Breast epithelium (tissue), 4 donors: ENCODE measurements at regions not wholly inside any gene's neighbourhood (a gene's known extent, or its start where the extent isn't known, plus 50 kb on each side); places are given as distances from the start of the nearest gene placed in this dataset.
"Not testable (repeated sequence)": the region's sequence is repeated elsewhere in the genome, so short reads cannot be mapped to it uniquely, and the experiment has no call there.

Source experiments
- DNase-seq, 2 donors: peaks; one replicate each; pipeline ENCODE4 v3.0.0-alpha.2; 2019; ENCODE audit warnings: low spot score in 2 of 2
- H3K27ac ChIP-seq, 2 donors: fragments of 200-600 bp; sonication (generic) in 1 of 2; one replicate each; pipeline ENCODE4 v1.5.1; 2016 to 2019; ENCODE audit warnings: mild to moderate bottlenecking in 1 of 2
- H3K27me3 ChIP-seq, 2 donors: fragments of 200-600 bp; sonication (generic) in 1 of 2; one replicate each; pipeline versions ENCODE4 v1.5.1 to v1.6.0; 2017 to 2019; ENCODE audit warnings: control low read depth in 1 of 2, mild to moderate bottlenecking in 1 of 2
- H3K36me3 ChIP-seq: fragments of 200-600 bp; one replicate; pipeline ENCODE4 v1.5.1; 2019
- H3K4me1 ChIP-seq, 2 donors: fragments of 200-600 bp; sonication (generic); one replicate each; pipeline ENCODE4 v1.5.1; 2016 to 2019; ENCODE audit warnings: control low read depth in 1 of 2
- H3K4me3 ChIP-seq, 3 donors: fragments of 200-600 bp; sonication (generic); 1 replicate in 2 of 3; 2 replicates in 1 of 3; pipeline ENCODE4 v1.5.1; 2016 to 2019; ENCODE audit warnings: mild to moderate bottlenecking in 3 of 3, moderate library complexity in 2 of 3
- H3K9me3 ChIP-seq, 2 donors: fragments of 200-600 bp; sonication (generic) in 1 of 2; one replicate each; pipeline ENCODE4 v1.5.1; 2016 to 2019; ENCODE audit warnings: control low read depth in 1 of 2
- POLR2A ChIP-seq: fragments of 450-650 bp; IDR thresholded peaks from one replicate; pipeline ENCODE4 v1.6.1; 2016; ENCODE audit warnings: antibody characterized with exemption, mild to moderate bottlenecking, moderate library complexity
- POLR2AphosphoS5 ChIP-seq, 3 donors: sonication (generic); formaldehyde crosslinking; IDR thresholded peaks; one replicate each; pipeline ENCODE4 v1.6.1; 2017; ENCODE audit warnings: antibody characterized with exemption in 3 of 3
- intact Hi-C: fragments of 100-400 bp; cut with DNase I; formaldehyde crosslinking; loops from one replicate; pipeline ENCODE4 v1.15.1; 2023; ENCODE audit warnings: low total_unique reads
- TF ChIP-seq, protein P1 (sequence below), 3 donors: fragments of 450-650 bp; IDR thresholded peaks; one replicate each; pipeline ENCODE4 v1.5.1; 2016 to 2017; ENCODE audit warnings: antibody characterized with exemption in 3 of 3, mild to moderate bottlenecking in 3 of 3, moderate library complexity in 3 of 3

DNA sequence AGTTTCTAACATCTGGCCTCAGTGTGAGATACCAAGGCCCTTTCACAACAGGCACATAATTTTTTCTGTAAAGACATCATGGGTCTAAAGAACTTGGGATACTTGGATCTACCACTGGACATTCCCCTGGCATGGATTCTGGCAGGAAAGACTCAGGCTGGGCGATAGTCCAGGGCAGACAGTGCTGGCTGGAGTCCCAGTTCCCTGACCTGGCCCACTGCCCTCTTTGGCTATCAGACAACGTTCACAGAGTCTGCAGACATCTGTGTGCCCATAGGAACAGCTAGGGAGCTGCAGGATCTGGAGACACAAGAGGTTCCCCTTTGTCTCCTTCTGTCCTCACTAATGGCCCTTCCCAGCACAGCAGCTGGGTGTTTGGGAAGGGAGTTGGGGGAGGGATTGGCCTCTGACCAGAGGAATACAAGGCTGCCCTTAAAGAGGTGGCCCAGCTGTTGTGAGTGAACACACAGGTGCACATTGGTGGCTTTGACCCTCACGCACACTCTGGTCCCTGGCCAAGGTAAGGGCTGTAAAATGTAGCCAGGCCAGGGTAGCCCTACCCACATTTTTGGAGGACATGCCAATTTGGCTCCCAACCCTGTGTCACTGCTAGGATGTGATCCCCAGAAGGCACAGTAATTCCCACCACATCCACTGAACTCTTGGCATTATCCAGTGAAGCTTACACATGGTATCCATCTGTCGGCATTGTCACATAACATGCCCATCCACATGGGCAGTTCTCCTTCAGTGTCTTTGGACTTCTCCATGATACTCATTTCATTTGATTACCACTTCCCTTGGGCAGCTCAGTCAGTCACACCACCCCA is 72.3 kb downstream of the SOX3 start:
- DNase-seq, result peak in 1 of 2 donors; percentile 20
- Histone ChIP-seq H3K4me1 (no peaks in the 10 kb centered on the region), H3K27ac (no peak overlapping the region), H3K4me3 (no peak overlapping the region), H3K9me3 (no peaks in the 10 kb centered on the region), H3K27me3 (peaks cover 0 to 22% of the 10 kb centered on the region in 2 donors), H3K36me3 (no peaks in the 10 kb centered on the region)
- intact Hi-C loops, result no loop called here
- TF ChIP-seq POLR2A, result no peak
- no peak for TF ChIP-seq POLR2AphosphoS5 (IDR thresholded peaks at IDR 0.05)
- TF ChIP-seq, protein P1, sequence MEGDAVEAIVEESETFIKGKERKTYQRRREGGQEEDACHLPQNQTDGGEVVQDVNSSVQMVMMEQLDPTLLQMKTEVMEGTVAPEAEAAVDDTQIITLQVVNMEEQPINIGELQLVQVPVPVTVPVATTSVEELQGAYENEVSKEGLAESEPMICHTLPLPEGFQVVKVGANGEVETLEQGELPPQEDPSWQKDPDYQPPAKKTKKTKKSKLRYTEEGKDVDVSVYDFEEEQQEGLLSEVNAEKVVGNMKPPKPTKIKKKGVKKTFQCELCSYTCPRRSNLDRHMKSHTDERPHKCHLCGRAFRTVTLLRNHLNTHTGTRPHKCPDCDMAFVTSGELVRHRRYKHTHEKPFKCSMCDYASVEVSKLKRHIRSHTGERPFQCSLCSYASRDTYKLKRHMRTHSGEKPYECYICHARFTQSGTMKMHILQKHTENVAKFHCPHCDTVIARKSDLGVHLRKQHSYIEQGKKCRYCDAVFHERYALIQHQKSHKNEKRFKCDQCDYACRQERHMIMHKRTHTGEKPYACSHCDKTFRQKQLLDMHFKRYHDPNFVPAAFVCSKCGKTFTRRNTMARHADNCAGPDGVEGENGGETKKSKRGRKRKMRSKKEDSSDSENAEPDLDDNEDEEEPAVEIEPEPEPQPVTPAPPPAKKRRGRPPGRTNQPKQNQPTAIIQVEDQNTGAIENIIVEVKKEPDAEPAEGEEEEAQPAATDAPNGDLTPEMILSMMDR (IDR thresholded peaks at IDR 0.05), result no peak

DNA sequence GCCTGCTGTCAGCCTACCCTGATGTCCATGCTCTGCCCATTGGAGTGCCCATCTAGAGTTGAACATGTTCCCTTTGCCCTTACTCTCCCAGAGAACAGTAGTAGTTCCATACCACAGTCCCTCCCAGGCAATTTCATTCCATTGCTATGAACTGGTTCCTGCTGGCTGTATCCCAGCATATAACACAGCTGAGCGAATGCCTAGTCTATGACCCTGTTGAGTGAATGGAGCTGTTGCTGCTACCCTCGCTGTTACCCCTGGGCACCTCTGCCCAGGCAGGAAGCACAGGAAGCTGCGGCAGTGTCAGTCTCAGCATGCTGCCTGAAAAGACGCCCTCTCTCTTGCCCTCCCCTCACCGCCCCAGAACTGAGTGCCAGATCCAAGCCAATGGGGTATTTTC is 73.3 kb downstream of the SOX3 start:
- H3K27me3 ChIP-seq, result peaks cover 0 to 19% of the 10 kb centered on the region in 2 donors
- DNase-seq, result no peak
- TF ChIP-seq POLR2A, result no peak
- no peak for TF ChIP-seq POLR2AphosphoS5 (IDR thresholded peaks at IDR 0.05)
- TF ChIP-seq, protein P1 (IDR thresholded peaks at IDR 0.05), result no peak
- H3K4me1 ChIP-seq, result no peaks in the 10 kb centered on the region
- intact Hi-C loops, result no loop called here
- no peaks in the 10 kb centered on the region for H3K9me3 ChIP-seq
- no peaks in the 10 kb centered on the region for H3K36me3 ChIP-seq
- no peak overlapping the region for H3K4me3 ChIP-seq
- no peak overlapping the region for H3K27ac ChIP-seq

GRCh38 chrX:140425712-140426395 is 79.0 kb downstream of the SOX3 start:
- H3K27me3 ChIP-seq, result peaks cover 0 to 11% of the 10 kb centered on the region in 2 donors
- H3K9me3 ChIP-seq, result no peaks in the 10 kb centered on the region
- H3K4me3 ChIP-seq, result no peak overlapping the region
- no peaks in the 10 kb centered on the region for H3K4me1 ChIP-seq
- no peak for DNase-seq
- intact Hi-C loops, result no loop called here
- TF ChIP-seq, protein P1 (IDR thresholded peaks at IDR 0.05), result no peak
- TF ChIP-seq POLR2A (no peak), POLR2AphosphoS5 (IDR thresholded peaks at IDR 0.05) (no peak)
- no peak overlapping the region for H3K27ac ChIP-seq
- H3K36me3 ChIP-seq, result no peaks in the 10 kb centered on the region

GRCh38 chrX:140422501-140422900 is 82.4 kb downstream of the SOX3 start:
- H3K4me1 ChIP-seq, result no peaks in the 10 kb centered on the region
- TF ChIP-seq POLR2A (no peak), POLR2AphosphoS5 (IDR thresholded peaks at IDR 0.05) (no peak)
- TF ChIP-seq, protein P1 (IDR thresholded peaks at IDR 0.05), result no peak
- peaks cover 0 to 5% of the 10 kb centered on the region in 2 donors for H3K27me3 ChIP-seq
- intact Hi-C loops, result no loop called here
- H3K27ac ChIP-seq, result no peak overlapping the region
- no peaks in the 10 kb centered on the region for H3K9me3 ChIP-seq
- no peaks in the 10 kb centered on the region for H3K36me3 ChIP-seq
- no peak for DNase-seq
- no peak overlapping the region for H3K4me3 ChIP-seq

DNA sequence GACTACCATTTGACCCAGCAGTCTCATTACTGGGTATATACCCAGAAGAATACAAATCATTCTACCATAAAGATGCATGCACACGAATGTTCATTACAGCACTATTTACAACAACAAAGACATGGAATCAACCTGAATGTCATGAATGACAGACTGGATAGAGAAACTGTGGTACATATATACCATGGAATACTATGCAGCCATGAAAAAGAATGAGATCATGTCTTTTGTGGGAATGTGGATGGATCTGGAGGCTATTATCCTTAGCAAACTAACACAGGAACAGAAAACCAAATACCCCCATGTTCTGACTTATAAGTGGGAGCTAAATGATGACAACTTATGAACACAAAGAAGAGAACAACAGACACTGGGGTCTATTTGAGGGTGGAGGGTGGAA is 102.7 kb downstream of the SOX3 start:
- DNase-seq, H3K4me1 ChIP-seq, H3K27ac ChIP-seq, H3K27me3 ChIP-seq, H3K4me3 ChIP-seq, intact Hi-C loops, H3K36me3 ChIP-seq: not testable (repeated sequence)
- peaks cover 17 to 40% of the 10 kb centered on the region in 2 donors for H3K9me3 ChIP-seq

DNA sequence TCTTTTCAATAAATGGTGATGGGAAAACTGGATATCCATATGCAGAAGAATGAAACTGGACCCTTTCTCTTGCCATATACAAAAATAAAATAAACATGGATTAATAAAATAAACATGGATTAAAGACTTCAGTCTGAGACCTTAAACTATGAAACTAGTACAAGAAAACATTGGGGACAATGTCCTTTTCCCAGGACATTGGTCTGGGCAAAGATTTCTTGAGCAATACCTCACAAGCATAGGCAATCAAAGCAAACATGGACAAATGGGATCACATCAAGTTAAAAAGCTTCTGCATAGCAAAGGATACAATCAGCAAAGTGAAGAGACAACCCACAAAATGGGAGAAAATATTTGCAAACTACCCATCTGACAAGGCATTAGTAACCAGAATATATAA is 108.5 kb downstream of the SOX3 start:
- DNase-seq, H3K27me3 ChIP-seq, H3K4me3 ChIP-seq, intact Hi-C loops, H3K4me1 ChIP-seq, H3K27ac ChIP-seq, H3K36me3 ChIP-seq: not testable (repeated sequence)
- H3K9me3 ChIP-seq, result peaks cover 8 to 11% of the 10 kb centered on the region in 2 donors
